C4-2B (cell line): ENCODE measurements at regions not wholly inside any gene's neighbourhood (a gene's known extent, or its start where the extent isn't known, plus 50 kb on each side); places are given as distances from the start of the nearest gene placed in this dataset.

Experiments used
- ZFX ChIP-seq: fragments of 450-650 bp; IDR thresholded peaks from 2 replicates; pipeline ENCODE4 v1.6.1; 2017
- TF ChIP-seq, protein P1 (sequence below): fragments of 450-650 bp; conservative IDR thresholded peaks from 2 replicates; pipeline ENCODE4 v1.5.1; 2017; ENCODE audit warnings: mild to moderate bottlenecking

DNA sequence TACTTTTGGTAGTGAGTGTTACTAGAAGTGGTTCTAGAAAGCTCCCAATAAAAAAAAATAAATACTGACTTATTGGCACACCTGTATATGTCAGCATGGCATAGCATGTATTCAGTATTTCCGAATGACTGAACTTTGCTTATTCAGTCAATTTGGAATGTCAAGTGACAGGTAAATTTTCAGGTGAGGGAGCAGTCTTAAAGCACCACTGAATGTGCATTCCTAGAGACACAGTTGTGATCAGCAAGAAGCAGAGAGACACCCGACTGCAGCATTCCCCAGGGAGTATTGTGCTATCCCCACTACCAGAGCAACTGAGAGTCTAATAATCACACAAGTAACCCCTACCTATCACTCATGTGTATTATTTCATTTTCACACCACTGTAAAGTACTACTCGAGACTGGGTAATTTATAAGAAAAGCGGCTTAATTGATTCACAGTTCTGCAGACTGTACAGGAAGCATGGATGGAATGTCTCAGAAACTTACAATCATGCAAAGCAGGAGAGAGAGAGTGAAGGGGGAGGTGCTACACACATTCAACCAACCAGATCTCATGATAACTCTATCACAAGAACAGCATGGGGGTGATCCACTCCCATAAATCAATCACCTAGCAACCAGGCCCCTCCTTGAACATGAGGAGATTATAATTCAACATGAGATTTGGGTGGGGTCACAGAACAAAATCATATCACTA, 201.5 kb downstream of the TBX15 start:
- no peak for TF ChIP-seq ZFX
- TF ChIP-seq, protein P1, sequence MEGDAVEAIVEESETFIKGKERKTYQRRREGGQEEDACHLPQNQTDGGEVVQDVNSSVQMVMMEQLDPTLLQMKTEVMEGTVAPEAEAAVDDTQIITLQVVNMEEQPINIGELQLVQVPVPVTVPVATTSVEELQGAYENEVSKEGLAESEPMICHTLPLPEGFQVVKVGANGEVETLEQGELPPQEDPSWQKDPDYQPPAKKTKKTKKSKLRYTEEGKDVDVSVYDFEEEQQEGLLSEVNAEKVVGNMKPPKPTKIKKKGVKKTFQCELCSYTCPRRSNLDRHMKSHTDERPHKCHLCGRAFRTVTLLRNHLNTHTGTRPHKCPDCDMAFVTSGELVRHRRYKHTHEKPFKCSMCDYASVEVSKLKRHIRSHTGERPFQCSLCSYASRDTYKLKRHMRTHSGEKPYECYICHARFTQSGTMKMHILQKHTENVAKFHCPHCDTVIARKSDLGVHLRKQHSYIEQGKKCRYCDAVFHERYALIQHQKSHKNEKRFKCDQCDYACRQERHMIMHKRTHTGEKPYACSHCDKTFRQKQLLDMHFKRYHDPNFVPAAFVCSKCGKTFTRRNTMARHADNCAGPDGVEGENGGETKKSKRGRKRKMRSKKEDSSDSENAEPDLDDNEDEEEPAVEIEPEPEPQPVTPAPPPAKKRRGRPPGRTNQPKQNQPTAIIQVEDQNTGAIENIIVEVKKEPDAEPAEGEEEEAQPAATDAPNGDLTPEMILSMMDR, result no peak
